Keratinocyte (primary cell): ENCODE measurements at regions not wholly inside any gene's neighbourhood (a gene's known extent, or its start where the extent isn't known, plus 50 kb on each side); places are given as distances from the start of the nearest gene placed in this dataset.

Source experiments
- DNase-seq: peaks from one replicate; pipeline ENCODE4 v3.0.0-alpha.2; 2011; ENCODE audit warnings: low read depth, missing footprints, low spot score
- FAIRE-seq: peaks from 2 replicates; lab custom pipeline; 2011; peaks lifted over from hg19 to GRCh38; lab: Jason Lieb, UNC
- H2AFZ ChIP-seq: 2 replicates; pipeline ENCODE4 v1.6.0; 2012; ENCODE audit warnings: low read length, control low read depth, inconsistent platforms; ENCODE audit not compliant: control insufficient read depth
- H3K27ac ChIP-seq: 2 replicates; pipeline ENCODE4 v1.5.1; 2011; ENCODE audit warnings: low read length; ENCODE audit not compliant: control insufficient read depth, insufficient read depth
- H3K27me3 ChIP-seq: 3 replicates; pipeline ENCODE4 v1.6.0; 2011; ENCODE audit warnings: low read length; ENCODE audit not compliant: control insufficient read depth, insufficient read depth; ENCODE audit errors: extremely low read depth
- H3K36me3 ChIP-seq, 2 experiments: 2 replicates in 1 of 2; 3 replicates in 1 of 2; pipeline ENCODE4 v1.5.1; 2011; ENCODE audit warnings: low read length in 2 of 2, mild to moderate bottlenecking in 1 of 2; ENCODE audit not compliant: control insufficient read depth in 2 of 2, insufficient read depth in 2 of 2; ENCODE audit errors: extremely low read depth in 1 of 2
- H3K4me1 ChIP-seq: 3 replicates; pipeline ENCODE4 v1.5.1; 2011; ENCODE audit warnings: low read length; ENCODE audit not compliant: control insufficient read depth, insufficient read depth; ENCODE audit errors: extremely low read depth
- H3K4me2 ChIP-seq: 3 replicates; pipeline ENCODE4 v1.6.0; 2011; ENCODE audit warnings: low read depth, low read length; ENCODE audit not compliant: control insufficient read depth, insufficient read depth; ENCODE audit errors: extremely low read depth
- H3K4me3 ChIP-seq, 3 experiments: fragments of 200-600 bp in 1 of 3; sonication (generic) in 1 of 3; 2 replicates in 2 of 3; 3 replicates in 1 of 3; pipeline ENCODE4 v1.5.1; 2011 to 2016; ENCODE audit warnings: low read length in 3 of 3, mild to moderate bottlenecking in 3 of 3, control low read depth in 2 of 3, inconsistent platforms in 1 of 3, low read depth in 1 of 3, mixed read lengths in 1 of 3, mixed run types in 1 of 3, moderate library complexity in 1 of 3; ENCODE audit not compliant: control insufficient read depth in 2 of 3, insufficient read depth in 2 of 3; ENCODE audit errors: extremely low read depth in 1 of 3
- H3K79me2 ChIP-seq: 2 replicates; pipeline ENCODE4 v1.6.0; 2012; ENCODE audit warnings: low read length; ENCODE audit not compliant: control insufficient read depth, insufficient read depth
- H3K9ac ChIP-seq: 3 replicates; pipeline ENCODE4 v1.6.0; 2011; ENCODE audit warnings: low read length; ENCODE audit not compliant: control insufficient read depth, insufficient read depth; ENCODE audit errors: extremely low read depth
- H3K9me1 ChIP-seq: 3 replicates; pipeline ENCODE4 v1.6.0; 2011; ENCODE audit warnings: low read length; ENCODE audit not compliant: control insufficient read depth, insufficient read depth; ENCODE audit errors: extremely low read depth
- H3K9me3 ChIP-seq: 2 replicates; pipeline ENCODE4 v1.5.1; 2012; ENCODE audit warnings: low read depth, low read length; ENCODE audit not compliant: control insufficient read depth
- H4K20me1 ChIP-seq: 3 replicates; pipeline ENCODE4 v1.6.0; 2011; ENCODE audit warnings: low read length; ENCODE audit not compliant: control insufficient read depth, insufficient read depth; ENCODE audit errors: extremely low read depth
- EZH2 ChIP-seq: IDR thresholded peaks from one replicate; pipeline ENCODE4 v1.6.1; 2012; ENCODE audit warnings: inconsistent platforms, mild to moderate bottlenecking, low read length, moderate library complexity
- dilution Hi-C: fragments of 300-500 bp; cut with MboI; formaldehyde crosslinking; loops from one replicate; pipeline ENCODE4 v1.7.0; 2020; ENCODE audit warnings: low sequenced_read_pairs; ENCODE audit not compliant: extremely low pct_ligation_motif_present
- TF ChIP-seq, protein P1 (sequence below), 3 experiments: IDR thresholded peaks in 1 of 3; conservative IDR thresholded peaks in 1 of 3; optimal IDR thresholded peaks in 1 of 3; 2 replicates in 2 of 3; 3 replicates in 1 of 3; pipeline versions ENCODE3 to v1.5.1; 2011; ENCODE audit warnings: low read length in 3 of 3, mild to moderate bottlenecking in 3 of 3, moderate library complexity in 2 of 3, control low read depth in 1 of 3, inconsistent platforms in 1 of 3; ENCODE audit not compliant: insufficient read depth in 2 of 3; ENCODE audit errors: extremely low read depth in 1 of 3

DNA sequence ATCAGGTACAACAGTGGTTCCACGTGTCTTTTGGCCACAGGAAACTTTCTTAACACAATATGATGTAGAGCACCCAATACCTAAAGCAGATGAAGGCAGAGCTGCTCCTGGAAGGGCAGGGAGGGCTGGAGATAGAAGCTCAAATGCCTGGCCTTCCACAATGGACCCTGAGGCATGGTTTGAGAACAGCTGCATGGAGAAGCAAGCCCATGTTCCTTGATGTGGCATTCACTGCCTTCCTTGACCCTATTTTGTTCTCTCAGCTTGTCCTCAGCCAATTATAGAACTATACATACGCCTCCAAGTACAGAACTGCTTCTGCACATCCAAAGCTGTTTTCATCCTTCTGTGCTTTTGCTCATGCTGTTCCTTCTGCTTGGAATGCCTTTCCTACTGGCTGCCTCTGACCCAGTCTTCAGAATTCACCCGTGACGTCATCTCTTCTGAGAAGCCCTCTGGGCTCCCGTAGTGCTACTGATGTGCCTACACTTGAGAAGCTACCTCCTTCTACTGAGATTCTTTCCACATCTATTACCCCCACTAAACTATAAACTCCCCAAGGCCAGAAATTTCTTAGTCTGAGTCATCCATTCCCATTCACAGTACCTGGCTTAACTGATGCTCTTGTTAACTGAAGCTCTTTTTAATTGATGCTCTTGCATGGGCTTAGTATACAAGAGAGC lies 69.9 kb downstream of the CHRNA1 start:
- TF ChIP-seq, protein P1, sequence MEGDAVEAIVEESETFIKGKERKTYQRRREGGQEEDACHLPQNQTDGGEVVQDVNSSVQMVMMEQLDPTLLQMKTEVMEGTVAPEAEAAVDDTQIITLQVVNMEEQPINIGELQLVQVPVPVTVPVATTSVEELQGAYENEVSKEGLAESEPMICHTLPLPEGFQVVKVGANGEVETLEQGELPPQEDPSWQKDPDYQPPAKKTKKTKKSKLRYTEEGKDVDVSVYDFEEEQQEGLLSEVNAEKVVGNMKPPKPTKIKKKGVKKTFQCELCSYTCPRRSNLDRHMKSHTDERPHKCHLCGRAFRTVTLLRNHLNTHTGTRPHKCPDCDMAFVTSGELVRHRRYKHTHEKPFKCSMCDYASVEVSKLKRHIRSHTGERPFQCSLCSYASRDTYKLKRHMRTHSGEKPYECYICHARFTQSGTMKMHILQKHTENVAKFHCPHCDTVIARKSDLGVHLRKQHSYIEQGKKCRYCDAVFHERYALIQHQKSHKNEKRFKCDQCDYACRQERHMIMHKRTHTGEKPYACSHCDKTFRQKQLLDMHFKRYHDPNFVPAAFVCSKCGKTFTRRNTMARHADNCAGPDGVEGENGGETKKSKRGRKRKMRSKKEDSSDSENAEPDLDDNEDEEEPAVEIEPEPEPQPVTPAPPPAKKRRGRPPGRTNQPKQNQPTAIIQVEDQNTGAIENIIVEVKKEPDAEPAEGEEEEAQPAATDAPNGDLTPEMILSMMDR (optimal IDR thresholded peaks at IDR 0.05 in 1 of 3, IDR thresholded peaks at IDR 0.05 in 1 of 3, conservative IDR thresholded peaks at IDR 0.05 in 1 of 3; ENCODE audit: extremely low read depth in 1 of 3, insufficient read depth in 2 of 3, low read length in 3 of 3) = no peak
- no peak for TF ChIP-seq EZH2
- Histone ChIP-seq H3K27ac (no peak overlapping the region), H4K20me1 (no peaks in the 10 kb centered on the region), H3K9me1 (no peaks in the 10 kb centered on the region), H3K9ac (no peak overlapping the region), H3K36me3 (no peaks in the 10 kb centered on the region), H3K27me3 (peaks cover 16% of the 10 kb centered on the region), H2AFZ (no peak overlapping the region), H3K9me3 (no peaks in the 10 kb centered on the region), H3K4me2 (no peak overlapping the region), H3K4me1 (no peaks in the 10 kb centered on the region), H3K4me3 (no peak overlapping the region), H3K79me2 (no peaks in the 10 kb centered on the region)
- dilution Hi-C loops = no loop called here
- FAIRE-seq (no peak), DNase-seq (no peak)

DNA sequence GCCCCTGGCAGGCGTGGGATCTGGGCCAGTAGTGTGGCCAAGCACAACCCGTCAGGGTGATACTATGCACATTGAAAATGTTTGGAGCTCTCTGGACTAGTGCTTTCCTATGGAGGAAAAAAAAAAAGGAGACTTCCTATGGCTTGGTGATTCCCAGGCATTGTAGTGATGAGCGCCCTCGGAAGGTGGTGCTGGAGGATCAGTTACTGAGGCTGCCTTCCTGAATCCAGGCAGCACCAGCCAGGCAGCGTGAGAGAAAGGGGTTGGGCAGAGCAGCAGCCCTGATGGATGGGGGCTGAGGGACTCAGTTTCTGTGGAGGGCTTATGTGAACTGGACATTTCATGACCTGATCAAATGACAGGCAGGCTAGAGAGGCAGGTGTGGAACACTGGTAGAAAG lies 70.9 kb downstream of the CHRNA1 start:
- Histone ChIP-seq H3K9me1 (no peaks in the 10 kb centered on the region), H3K36me3 (no peaks in the 10 kb centered on the region), H3K27me3 (peaks cover 16% of the 10 kb centered on the region), H3K9ac (no peak overlapping the region), H3K4me2 (no peak overlapping the region), H2AFZ (no peak overlapping the region), H3K9me3 (no peaks in the 10 kb centered on the region), H3K4me3 (no peak overlapping the region), H3K79me2 (no peaks in the 10 kb centered on the region), H3K27ac (no peak overlapping the region), H3K4me1 (no peaks in the 10 kb centered on the region), H4K20me1 (no peaks in the 10 kb centered on the region)
- FAIRE-seq (no peak), DNase-seq (no peak)
- TF ChIP-seq, protein P1 (optimal IDR thresholded peaks at IDR 0.05 in 1 of 3, IDR thresholded peaks at IDR 0.05 in 1 of 3, conservative IDR thresholded peaks at IDR 0.05 in 1 of 3; ENCODE audit: extremely low read depth in 1 of 3, insufficient read depth in 2 of 3, low read length in 3 of 3) = no peak
- TF ChIP-seq EZH2 = no peak
- dilution Hi-C loops = no loop called here
